ENCODE measurements at regions not wholly inside any gene's neighbourhood (a gene's known extent, or its start where the extent isn't known, plus 50 kb on each side); places are given as distances from the start of the nearest gene placed in this dataset.

GRCh38 chr5:104751969-104752368 is 1189.4 kb upstream of the NUDT12 start:
- TF ChIP-seq CTCF (IDR thresholded peaks at IDR 0.05 in 4 of 5, conservative IDR thresholded peaks at IDR 0.05 in 1 of 5) (no peak), POLR2A (IDR thresholded peaks at IDR 0.05) (no peak)
